HepG2 (cell line): ENCODE measurements at regions not wholly inside any gene's neighbourhood (a gene's known extent, or its start where the extent isn't known, plus 50 kb on each side); places are given as distances from the start of the nearest gene placed in this dataset.
A peak's percentile ranks its signal among the peaks of the same experiment; 100 is the strongest.

Source experiments
- ATAC-seq: fragments of 200-7000 bp; cut with Tn5 transposase; 3 replicates; pipeline ENCODE4 v1.9.1; 2020; ENCODE audit warnings: mild to moderate bottlenecking, moderate library complexity
- BruUV-seq: library from RNA; stranded (reverse); fragments of 400-500 nt; replicated peaks from 2 replicates; lab custom pipeline; 2021; lab: Mats Ljungman, UMichigan
- CTCF ChIA-PET: fragments of 300-600 bp; formaldehyde crosslinking; extraction: SDS; loops from one replicate; lab custom pipeline; 2021; ENCODE audit warnings: low total read pairs, inconsistent platforms, low intra/inter-chr PET ratio; lab: Yijun Ruan, JAX
- POLR2A ChIA-PET: fragments of 350-600 bp; sonication (Branson Sonifier 250); formaldehyde crosslinking; loops from one replicate; lab custom pipeline; 2020; ENCODE audit warnings: antibody characterized with exemption, inconsistent platforms; lab: Yijun Ruan, JAX
- DNase-seq: peaks from one replicate; pipeline ENCODE4 v3.0.0-alpha.2; 2015; ENCODE audit warnings: low spot score
- FAIRE-seq: peaks from 3 replicates; lab custom pipeline; 2011; peaks lifted over from hg19 to GRCh38; lab: Jason Lieb, UNC
- H2AFZ ChIP-seq: one replicate; pipeline ENCODE4 v1.6.1; 2011; ENCODE audit warnings: low read length, inconsistent platforms
- H3K27ac ChIP-seq: fragments of 300-600 bp; 3 replicates; pipeline ENCODE4 v1.8.0; 2011; ENCODE audit warnings: mixed run types, mild to moderate bottlenecking, mixed read lengths, low read length, inconsistent platforms; ENCODE audit not compliant: insufficient read depth; ENCODE audit errors: extremely low read length
- H3K27me3 ChIP-seq, 2 experiments: fragments of 200-600 bp in 1 of 2; 2 replicates in 1 of 2; 3 replicates in 1 of 2; pipeline versions ENCODE4 v1.6.0 to v1.8.0; 2011; ENCODE audit warnings: low read length in 2 of 2, mild to moderate bottlenecking in 2 of 2, moderate library complexity in 2 of 2, inconsistent platforms in 1 of 2; ENCODE audit not compliant: insufficient read depth in 2 of 2, control insufficient read depth in 1 of 2
- H3K36me3 ChIP-seq, 2 experiments: fragments of 200-600 bp in 1 of 2; replicated peaks in 1 of 2; 2 replicates in 1 of 2; 3 replicates in 1 of 2; pipeline versions ENCODE4 v1.5.1 to v1.8.0; 2011; ENCODE audit warnings: low read length in 2 of 2, inconsistent platforms in 1 of 2; ENCODE audit not compliant: insufficient read depth in 2 of 2, control insufficient read depth in 1 of 2
- H3K4me1 ChIP-seq: 2 replicates; pipeline ENCODE4 v1.5.1; 2012; ENCODE audit warnings: low read length, inconsistent platforms; ENCODE audit not compliant: insufficient read depth
- H3K4me2 ChIP-seq: 2 replicates; pipeline ENCODE4 v1.6.0; 2011; ENCODE audit warnings: low read depth, low read length, inconsistent platforms
- H3K4me3 ChIP-seq, 3 experiments: fragments of 200-600 bp in 1 of 3; sonication (generic), shearing (Covaris generic) in 1 of 3; replicated peaks in 1 of 3; 2 replicates each; pipeline ENCODE4 v1.5.1; 2011 to 2016; ENCODE audit warnings: low read length in 3 of 3, inconsistent platforms in 2 of 3, low read depth in 2 of 3, mild to moderate bottlenecking in 2 of 3, control low read depth in 1 of 3, mixed read lengths in 1 of 3; ENCODE audit not compliant: insufficient read depth in 1 of 3
- H3K79me2 ChIP-seq: one replicate; pipeline ENCODE4 v1.6.1; 2011; ENCODE audit warnings: low read length, inconsistent platforms; ENCODE audit not compliant: insufficient read depth
- H3K9ac ChIP-seq: 2 replicates; pipeline ENCODE4 v1.6.0; 2011; ENCODE audit warnings: mild to moderate bottlenecking, low read depth, low read length, inconsistent platforms; ENCODE audit not compliant: insufficient read depth
- H3K9me3 ChIP-seq: 2 replicates; pipeline ENCODE4 v1.5.1; 2012; ENCODE audit warnings: mild to moderate bottlenecking, low read length
- H4K20me1 ChIP-seq: 2 replicates; pipeline ENCODE4 v1.6.0; 2011; ENCODE audit warnings: inconsistent platforms, mild to moderate bottlenecking, low read length, moderate library complexity; ENCODE audit not compliant: insufficient read depth
- FIP1L1 ChIP-seq: fragments of 200-400 bp; formaldehyde crosslinking; IDR thresholded peaks from 2 replicates; pipeline ENCODE4 v1.6.1; 2018; ENCODE audit warnings: low read depth, mild to moderate bottlenecking, low read length, moderate library complexity, borderline replicate concordance; ENCODE audit not compliant: insufficient read depth
- HIC2 ChIP-seq: sonication (generic); formaldehyde crosslinking; IDR thresholded peaks from 2 replicates; pipeline ENCODE4 v1.9.0; 2022; ENCODE audit warnings: low read depth, missing genetic modification reagents
- MAFF ChIP-seq: IDR thresholded peaks from 2 replicates; pipeline ENCODE4 v1.6.1; 2011; ENCODE audit warnings: low read depth, low read length, improper control_type of control experiment
- MAFK ChIP-seq, 2 experiments: IDR thresholded peaks in 1 of 2; conservative IDR thresholded peaks in 1 of 2; 2 replicates each; pipeline ENCODE4 v1.6.1; 2011; ENCODE audit warnings: improper control_type of control experiment in 2 of 2, low read length in 2 of 2
- MEIS2 ChIP-seq: sonication (generic); formaldehyde crosslinking; IDR thresholded peaks from 2 replicates; pipeline ENCODE4 v1.9.0; 2021; ENCODE audit warnings: mild to moderate bottlenecking, missing genetic modification reagents
- NFE2L2 ChIP-seq: fragments of 150-350 bp; IDR thresholded peaks from 2 replicates; pipeline ENCODE4 v1.6.1; 2014; ENCODE audit warnings: low read length
- PLRG1 ChIP-seq: fragments of 450-650 bp; conservative IDR thresholded peaks from 2 replicates; pipeline ENCODE4 v1.6.1; 2016
- RFX1 ChIP-seq: fragments of 450-650 bp; IDR thresholded peaks from 2 replicates; pipeline ENCODE4 v1.6.1; 2017
- THAP11 ChIP-seq: IDR thresholded peaks from 2 replicates; pipeline ENCODE4 v1.6.1; 2016; ENCODE audit warnings: missing biosample characterization, missing genetic modification reagents
- ZNF292 ChIP-seq: sonication (generic); formaldehyde crosslinking; IDR thresholded peaks from 2 replicates; pipeline ENCODE4 v1.8.1; 2022; ENCODE audit warnings: mild to moderate bottlenecking, low read depth, missing genetic modification reagents, borderline replicate concordance
- in situ Hi-C: cut with HindIII; loops from 2 replicates; pipeline ENCODE4 v1.10.0; 2017; ENCODE audit warnings: low pct_unique_long_range_greater_than_20kb; ENCODE audit not compliant: extremely low pct_ligation_motif_present
- intact Hi-C: fragments of 100-400 bp; cut with micrococcal nuclease; formaldehyde crosslinking; loops from one replicate; pipeline ENCODE4 v1.10.0; 2022; ENCODE audit not compliant: unreplicated experiment
- TF ChIP-seq, protein P1 (sequence below): sonication (generic); formaldehyde crosslinking; IDR thresholded peaks from 2 replicates; pipeline ENCODE4 v1.4.0; 2020; ENCODE audit warnings: missing genetic modification reagents
- TF ChIP-seq, protein P2 (sequence below): sonication (generic); formaldehyde crosslinking; IDR thresholded peaks from one replicate; pipeline ENCODE4 v1.5.1; 2020; ENCODE audit warnings: mild to moderate bottlenecking, missing genetic modification reagents; ENCODE audit errors: not compliant biosample characterization

GRCh38 chr4:79788884-79789283 is 284.1 kb downstream of the ANTXR2 start (continued):
- TF ChIP-seq, protein P1, sequence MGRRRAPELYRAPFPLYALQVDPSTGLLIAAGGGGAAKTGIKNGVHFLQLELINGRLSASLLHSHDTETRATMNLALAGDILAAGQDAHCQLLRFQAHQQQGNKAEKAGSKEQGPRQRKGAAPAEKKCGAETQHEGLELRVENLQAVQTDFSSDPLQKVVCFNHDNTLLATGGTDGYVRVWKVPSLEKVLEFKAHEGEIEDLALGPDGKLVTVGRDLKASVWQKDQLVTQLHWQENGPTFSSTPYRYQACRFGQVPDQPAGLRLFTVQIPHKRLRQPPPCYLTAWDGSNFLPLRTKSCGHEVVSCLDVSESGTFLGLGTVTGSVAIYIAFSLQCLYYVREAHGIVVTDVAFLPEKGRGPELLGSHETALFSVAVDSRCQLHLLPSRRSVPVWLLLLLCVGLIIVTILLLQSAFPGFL (CRISPR knock-in tag) = no peak
- no peak for TF ChIP-seq HIC2

GRCh38 chr4:79780129-79780528 is 292.9 kb downstream of the ANTXR2 start:
- no peak for ATAC-seq
- no peak for DNase-seq
- CTCF ChIA-PET = no interaction called here
- H3K4me1 ChIP-seq = no peaks in the 10 kb centered on the region
- POLR2A ChIA-PET = no interaction called here
- no peak overlapping the region for H3K9ac ChIP-seq
- no peak overlapping the region for H3K4me2 ChIP-seq
- H3K27me3 ChIP-seq = no peaks in the 10 kb centered on the region
- H3K79me2 ChIP-seq = no peaks in the 10 kb centered on the region
- in situ Hi-C loops (no loop called here), intact Hi-C loops (no loop called here)
- no peaks in the 10 kb centered on the region for H3K36me3 ChIP-seq
- no peak overlapping the region for H2AFZ ChIP-seq
- no peaks in the 10 kb centered on the region for H4K20me1 ChIP-seq
- BruUV-seq = no TSS peak
- FAIRE-seq = no peak
- H3K4me3 ChIP-seq = no peak overlapping the region
- peaks cover 33% of the 10 kb centered on the region for H3K9me3 ChIP-seq
- no peak overlapping the region for H3K27ac ChIP-seq
- TF ChIP-seq NFE2L2 (peak; percentile 45; the same call in 1 of the 2 replicates), THAP11 (no peak), RFX1 (no peak), FIP1L1 (no peak), PLRG1 (no peak), MAFK (conservative IDR thresholded peaks at IDR 0.05 in 1 of 2, IDR thresholded peaks at IDR 0.05 in 1 of 2; ENCODE audit: low read length in 2 of 2) (peak; percentile 30 to 49; a peak in 2 of 4 replicates), ZNF292 (CRISPR knock-in tag) (no peak), MAFF (peak; percentile 38; the same call in 1 of the 2 replicates), MEIS2 (no peak)
- TF ChIP-seq, protein P2, sequence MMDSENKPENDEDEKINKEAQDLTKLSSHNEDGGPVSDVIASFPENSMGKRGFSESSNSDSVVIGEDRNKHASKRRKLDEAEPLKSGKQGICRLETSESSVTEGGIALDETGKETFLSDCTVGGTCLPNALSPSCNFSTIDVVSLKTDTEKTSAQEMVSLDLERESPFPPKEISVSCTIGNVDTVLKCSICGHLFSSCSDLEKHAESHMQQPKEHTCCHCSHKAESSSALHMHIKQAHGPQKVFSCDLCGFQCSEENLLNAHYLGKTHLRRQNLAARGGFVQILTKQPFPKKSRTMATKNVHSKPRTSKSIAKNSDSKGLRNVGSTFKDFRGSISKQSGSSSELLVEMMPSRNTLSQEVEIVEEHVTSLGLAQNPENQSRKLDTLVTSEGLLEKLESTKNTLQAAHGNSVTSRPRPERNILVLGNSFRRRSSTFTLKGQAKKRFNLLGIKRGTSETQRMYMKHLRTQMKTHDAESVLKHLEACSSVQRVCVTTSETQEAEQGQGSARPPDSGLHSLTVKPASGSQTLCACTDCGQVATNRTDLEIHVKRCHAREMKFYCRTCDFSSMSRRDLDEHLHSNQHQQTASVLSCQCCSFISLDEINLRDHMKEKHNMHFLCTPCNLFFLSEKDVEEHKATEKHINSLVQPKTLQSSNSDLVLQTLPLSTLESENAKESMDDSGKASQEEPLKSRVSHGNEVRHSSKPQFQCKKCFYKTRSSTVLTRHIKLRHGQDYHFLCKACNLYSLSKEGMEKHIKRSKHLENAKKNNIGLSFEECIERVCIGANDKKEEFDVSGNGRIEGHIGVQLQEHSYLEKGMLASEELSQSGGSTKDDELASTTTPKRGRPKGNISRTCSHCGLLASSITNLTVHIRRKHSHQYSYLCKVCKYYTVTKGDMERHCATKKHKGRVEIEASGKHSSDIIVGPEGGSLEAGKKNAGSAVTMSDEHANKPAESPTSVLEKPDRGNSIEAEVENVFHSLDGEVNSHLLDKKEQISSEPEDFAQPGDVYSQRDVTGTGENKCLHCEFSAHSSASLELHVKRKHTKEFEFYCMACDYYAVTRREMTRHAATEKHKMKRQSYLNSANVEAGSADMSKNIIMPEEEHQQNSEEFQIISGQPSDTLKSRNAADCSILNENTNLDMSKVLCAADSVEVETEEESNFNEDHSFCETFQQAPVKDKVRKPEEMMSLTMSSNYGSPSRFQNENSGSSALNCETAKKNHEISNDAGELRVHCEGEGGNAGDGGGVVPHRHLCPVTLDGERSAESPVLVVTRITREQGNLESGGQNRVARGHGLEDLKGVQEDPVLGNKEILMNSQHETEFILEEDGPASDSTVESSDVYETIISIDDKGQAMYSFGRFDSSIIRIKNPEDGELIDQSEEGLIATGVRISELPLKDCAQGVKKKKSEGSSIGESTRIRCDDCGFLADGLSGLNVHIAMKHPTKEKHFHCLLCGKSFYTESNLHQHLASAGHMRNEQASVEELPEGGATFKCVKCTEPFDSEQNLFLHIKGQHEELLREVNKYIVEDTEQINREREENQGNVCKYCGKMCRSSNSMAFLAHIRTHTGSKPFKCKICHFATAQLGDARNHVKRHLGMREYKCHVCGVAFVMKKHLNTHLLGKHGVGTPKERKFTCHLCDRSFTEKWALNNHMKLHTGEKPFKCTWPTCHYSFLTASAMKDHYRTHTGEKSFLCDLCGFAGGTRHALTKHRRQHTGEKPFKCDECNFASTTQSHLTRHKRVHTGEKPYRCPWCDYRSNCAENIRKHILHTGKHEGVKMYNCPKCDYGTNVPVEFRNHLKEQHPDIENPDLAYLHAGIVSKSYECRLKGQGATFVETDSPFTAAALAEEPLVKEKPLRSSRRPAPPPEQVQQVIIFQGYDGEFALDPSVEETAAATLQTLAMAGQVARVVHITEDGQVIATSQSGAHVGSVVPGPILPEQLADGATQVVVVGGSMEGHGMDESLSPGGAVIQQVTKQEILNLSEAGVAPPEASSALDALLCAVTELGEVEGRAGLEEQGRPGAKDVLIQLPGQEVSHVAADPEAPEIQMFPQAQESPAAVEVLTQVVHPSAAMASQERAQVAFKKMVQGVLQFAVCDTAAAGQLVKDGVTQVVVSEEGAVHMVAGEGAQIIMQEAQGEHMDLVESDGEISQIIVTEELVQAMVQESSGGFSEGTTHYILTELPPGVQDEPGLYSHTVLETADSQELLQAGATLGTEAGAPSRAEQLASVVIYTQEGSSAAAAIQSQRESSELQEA = no peak
